Left lung (tissue), 4 donors: ENCODE measurements at regions not wholly inside any gene's neighbourhood (a gene's known extent, or its start where the extent isn't known, plus 50 kb on each side); places are given as distances from the start of the nearest gene placed in this dataset.

Experiments
- ATAC-seq: fragments of 200-7000 bp; cut with Tn5 transposase; one replicate; pipeline ENCODE4 v1.9.1; 2020; ENCODE audit warnings: moderate library complexity
- DNase-seq, 4 donors: peaks; one replicate each; pipeline ENCODE4 v3.0.0-alpha.2; 2013 to 2020
- H3K27ac ChIP-seq, 2 donors: fragments of 200-600 bp; sonication (generic) in 1 of 2; one replicate each; pipeline versions ENCODE4 v1.5.0 to v1.8.0; 2020 to 2021
- H3K27me3 ChIP-seq, 2 donors: fragments of 200-600 bp; sonication (generic) in 1 of 2; one replicate each; pipeline versions ENCODE4 v1.5.0 to v1.8.0; 2020 to 2021
- H3K36me3 ChIP-seq, 2 donors: fragments of 200-600 bp; sonication (generic) in 1 of 2; one replicate each; pipeline versions ENCODE4 v1.5.0 to v1.8.0; 2020 to 2021
- H3K4me1 ChIP-seq, 2 donors: fragments of 200-600 bp; one replicate each; pipeline ENCODE4 v1.8.0; 2021
- H3K4me3 ChIP-seq, 2 donors: fragments of 200-600 bp; sonication (generic) in 1 of 2; one replicate each; pipeline versions ENCODE4 v1.5.0 to v1.8.0; 2020 to 2021; ENCODE audit warnings: mild to moderate bottlenecking in 1 of 2
- H3K9me3 ChIP-seq, 2 donors: fragments of 200-600 bp; sonication (generic) in 1 of 2; one replicate each; pipeline versions ENCODE4 v1.5.0 to v1.8.0; 2020 to 2021
- intact Hi-C, 2 donors: fragments of 100-400 bp; cut with DNase I; formaldehyde crosslinking; loops; one replicate each; pipeline versions ENCODE4 v1.11.2 to v1.14.2; 2022
- TF ChIP-seq, protein P1 (sequence below), 2 donors: fragments of 200-600 bp; sonication (generic) in 1 of 2; IDR thresholded peaks; one replicate each; pipeline versions ENCODE4 v1.5.0 to v1.8.0; 2021; ENCODE audit warnings: antibody characterized with exemption in 2 of 2
- donor health status: DM: no; HTN: yes; CAD: no.
- donor health status: DM: no; HTN: no; CAD: no.

DNA sequence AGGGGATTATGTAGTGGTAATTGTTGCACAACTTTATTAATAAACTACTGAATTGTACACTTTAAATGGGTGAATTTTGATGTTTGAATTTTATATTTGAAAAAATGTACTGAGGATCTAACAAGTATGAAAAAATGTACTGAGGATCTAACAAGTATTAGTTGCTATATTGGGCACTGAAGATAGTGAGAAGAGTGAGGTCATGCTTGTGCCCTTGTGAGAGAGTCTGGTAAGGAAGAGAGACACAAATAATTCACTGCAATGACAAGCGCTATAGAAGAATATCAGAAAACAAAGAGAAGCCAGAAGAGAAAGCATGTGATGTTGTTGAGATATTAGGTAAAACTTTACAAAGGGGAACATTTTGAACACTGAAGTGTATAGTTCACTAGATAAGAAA, 137.6 kb downstream of the DTWD1 start:
- no peak overlapping the region for H3K27ac ChIP-seq
- ATAC-seq (no peak), DNase-seq (no peak)
- H3K27me3 ChIP-seq, result no peaks in the 10 kb centered on the region
- H3K4me3 ChIP-seq, result no peak overlapping the region
- no peaks in the 10 kb centered on the region for H3K36me3 ChIP-seq
- no peaks in the 10 kb centered on the region for H3K4me1 ChIP-seq
- peaks cover 0 to 43% of the 10 kb centered on the region in 2 donors for H3K9me3 ChIP-seq
- intact Hi-C loops, result no loop called here
- TF ChIP-seq, protein P1, sequence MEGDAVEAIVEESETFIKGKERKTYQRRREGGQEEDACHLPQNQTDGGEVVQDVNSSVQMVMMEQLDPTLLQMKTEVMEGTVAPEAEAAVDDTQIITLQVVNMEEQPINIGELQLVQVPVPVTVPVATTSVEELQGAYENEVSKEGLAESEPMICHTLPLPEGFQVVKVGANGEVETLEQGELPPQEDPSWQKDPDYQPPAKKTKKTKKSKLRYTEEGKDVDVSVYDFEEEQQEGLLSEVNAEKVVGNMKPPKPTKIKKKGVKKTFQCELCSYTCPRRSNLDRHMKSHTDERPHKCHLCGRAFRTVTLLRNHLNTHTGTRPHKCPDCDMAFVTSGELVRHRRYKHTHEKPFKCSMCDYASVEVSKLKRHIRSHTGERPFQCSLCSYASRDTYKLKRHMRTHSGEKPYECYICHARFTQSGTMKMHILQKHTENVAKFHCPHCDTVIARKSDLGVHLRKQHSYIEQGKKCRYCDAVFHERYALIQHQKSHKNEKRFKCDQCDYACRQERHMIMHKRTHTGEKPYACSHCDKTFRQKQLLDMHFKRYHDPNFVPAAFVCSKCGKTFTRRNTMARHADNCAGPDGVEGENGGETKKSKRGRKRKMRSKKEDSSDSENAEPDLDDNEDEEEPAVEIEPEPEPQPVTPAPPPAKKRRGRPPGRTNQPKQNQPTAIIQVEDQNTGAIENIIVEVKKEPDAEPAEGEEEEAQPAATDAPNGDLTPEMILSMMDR (IDR thresholded peaks at IDR 0.05), result no peak

DNA sequence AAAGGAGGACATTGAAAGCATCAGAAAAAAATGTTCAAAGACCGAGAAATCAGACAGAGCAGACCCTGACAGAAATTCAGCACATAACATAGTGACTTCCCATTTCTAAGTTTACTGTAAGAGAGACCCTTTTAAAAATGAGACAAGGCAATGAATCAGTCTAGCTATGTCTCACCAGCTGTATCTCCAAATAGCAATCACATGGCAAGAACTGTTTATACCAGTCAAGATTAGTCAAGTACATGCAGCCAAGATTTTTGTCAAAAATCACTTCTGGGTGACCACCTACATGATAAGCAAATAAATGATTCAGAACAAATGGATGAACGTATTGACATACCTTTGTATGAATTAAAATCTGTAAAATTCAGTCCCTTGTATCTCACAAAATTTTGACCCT, 138.0 kb downstream of the DTWD1 start:
- DNase-seq, result no peak
- no peaks in the 10 kb centered on the region for H3K4me1 ChIP-seq
- H3K27ac ChIP-seq, result no peak overlapping the region
- TF ChIP-seq, protein P1 (IDR thresholded peaks at IDR 0.05), result no peak
- intact Hi-C loops, result no loop called here
- ATAC-seq, result no peak
- H3K27me3 ChIP-seq, result no peaks in the 10 kb centered on the region
- no peaks in the 10 kb centered on the region for H3K36me3 ChIP-seq
- no peak overlapping the region for H3K4me3 ChIP-seq
- peaks cover 0 to 45% of the 10 kb centered on the region in 2 donors for H3K9me3 ChIP-seq

DNA sequence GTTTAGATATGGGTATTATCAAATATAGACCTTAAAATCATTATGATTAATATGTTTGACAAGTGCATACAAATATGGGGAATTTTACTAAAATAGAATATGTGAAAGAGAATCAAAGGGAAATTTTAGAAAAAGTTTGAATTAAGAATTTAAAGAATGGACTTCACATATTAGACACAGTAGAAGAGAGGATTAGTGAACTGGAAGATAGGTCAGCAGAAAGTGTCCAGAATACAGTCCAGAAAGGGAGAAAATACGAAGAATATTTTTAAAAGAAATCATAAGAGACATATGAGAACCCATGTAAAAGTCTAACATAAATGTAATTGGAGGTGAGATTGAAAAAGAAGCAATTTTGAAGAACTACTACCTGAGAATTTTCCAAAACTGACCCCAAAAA, 139.9 kb downstream of the DTWD1 start:
- no peak for DNase-seq
- TF ChIP-seq, protein P1 (IDR thresholded peaks at IDR 0.05), result no peak
- ATAC-seq, result no peak
- intact Hi-C loops, result no loop called here
- Histone ChIP-seq H3K27me3 (no peaks in the 10 kb centered on the region), H3K9me3 (peaks cover 0 to 64% of the 10 kb centered on the region in 2 donors), H3K4me3 (no peak overlapping the region), H3K4me1 (no peaks in the 10 kb centered on the region), H3K36me3 (no peaks in the 10 kb centered on the region), H3K27ac (no peak overlapping the region)

DNA sequence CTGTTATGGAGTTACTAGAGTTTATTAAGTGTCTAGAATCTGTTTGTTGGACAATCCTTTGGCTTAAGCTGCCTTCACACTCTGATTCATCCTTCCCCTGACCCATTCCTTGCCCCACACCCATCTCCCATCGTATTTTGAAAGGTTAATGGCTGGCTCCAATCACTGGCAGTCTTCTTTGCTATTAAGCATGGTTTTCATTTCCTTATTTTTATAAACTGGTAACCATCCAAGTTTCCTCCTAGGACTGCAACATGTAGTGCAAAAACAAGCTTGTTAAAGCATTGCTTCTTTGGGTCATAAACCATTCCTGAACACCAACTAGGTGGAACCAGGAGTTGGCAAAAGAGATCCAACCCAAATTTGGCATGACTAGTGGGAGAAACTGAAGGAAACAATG, 148.4 kb downstream of the DTWD1 start:
- Histone ChIP-seq H3K27ac (no peak overlapping the region), H3K4me1 (no peaks in the 10 kb centered on the region), H3K27me3 (no peaks in the 10 kb centered on the region), H3K36me3 (no peaks in the 10 kb centered on the region), H3K4me3 (no peak overlapping the region), H3K9me3 (peaks cover 0 to 22% of the 10 kb centered on the region in 2 donors)
- DNase-seq (no peak), ATAC-seq (no peak)
- TF ChIP-seq, protein P1 (IDR thresholded peaks at IDR 0.05), result no peak
- intact Hi-C loops, result no loop called here

DNA sequence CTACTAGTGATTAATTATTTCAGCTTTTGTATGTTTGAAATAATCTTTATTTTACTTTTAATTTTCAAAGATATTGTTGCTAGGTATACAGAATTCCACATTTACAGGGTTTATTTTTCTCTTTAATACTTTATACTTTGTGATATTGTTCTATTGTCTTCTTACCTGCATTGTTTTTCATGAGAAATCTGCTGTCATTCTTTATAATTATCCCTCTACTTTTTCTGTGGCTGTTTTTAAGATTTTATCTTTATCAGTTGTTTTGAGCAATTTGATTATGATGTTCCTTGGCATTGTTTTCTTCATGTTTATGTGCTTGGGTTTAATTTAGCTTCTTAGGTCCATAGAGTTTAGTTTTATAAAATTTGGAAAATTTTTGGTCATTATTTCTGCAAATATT, 168.6 kb downstream of the DTWD1 start:
- Histone ChIP-seq H3K9me3 (peaks cover 0 to 36% of the 10 kb centered on the region in 2 donors), H3K27me3 (no peaks in the 10 kb centered on the region), H3K4me3 (no peak overlapping the region), H3K36me3 (no peaks in the 10 kb centered on the region), H3K27ac (no peak overlapping the region), H3K4me1 (no peaks in the 10 kb centered on the region)
- no peak for DNase-seq
- intact Hi-C loops, result no loop called here
- ATAC-seq, result no peak
- TF ChIP-seq, protein P1 (IDR thresholded peaks at IDR 0.05), result no peak
